HG03095 (cell line): ENCODE measurements at regions not wholly inside any gene's neighbourhood (a gene's known extent, or its start where the extent isn't known, plus 50 kb on each side); places are given as distances from the start of the nearest gene placed in this dataset.
"Not testable (repeated sequence)": the region's sequence is repeated elsewhere in the genome, so short reads cannot be mapped to it uniquely, and the experiment has no call there.

Experiments
- ATAC-seq: cut with Tn5 transposase; IDR thresholded peaks from one replicate; pipeline ENCODE4 v1.9.1; 2021; ENCODE audit warnings: moderate library complexity; ENCODE audit not compliant: unreplicated experiment

GRCh38 chr10:62585211-62585775 lies 211.1 kb downstream of the ZNF365 start:
- no peak for ATAC-seq

GRCh38 chr10:62587011-62587410 lies 212.8 kb downstream of the ZNF365 start:
- no peak for ATAC-seq

GRCh38 chr10:62588116-62588515 lies 213.9 kb downstream of the ZNF365 start:
- ATAC-seq: no peak

- ATAC-seq: no peak
These were observed 214.8 kb upstream of the ADO start for GRCh38 chr10:62589689-62590088.

GRCh38 chr10:62590306-62590705 lies 214.2 kb upstream of the ADO start:
- ATAC-seq: no peak

- ATAC-seq: peak; percentile 71
These were observed 210.4 kb upstream of the ADO start for GRCh38 chr10:62594093-62594520.

GRCh38 chr10:62597226-62597625 lies 207.3 kb upstream of the ADO start:
- ATAC-seq: no peak

- ATAC-seq: no peak
These were observed 205.4 kb upstream of the ADO start for GRCh38 chr10:62599161-62599560.

GRCh38 chr10:62606551-62606950 lies 198.0 kb upstream of the ADO start:
- not testable (repeated sequence) for ATAC-seq

- ATAC-seq: not testable (repeated sequence)
These were observed 196.2 kb upstream of the ADO start for GRCh38 chr10:62608189-62608875.

GRCh38 chr10:62610649-62611229 lies 193.8 kb upstream of the ADO start:
- peak; percentile 73 for ATAC-seq

GRCh38 chr10:62613424-62613823 lies 191.1 kb upstream of the ADO start:
- ATAC-seq: no peak

GRCh38 chr10:62613859-62614258 lies 190.7 kb upstream of the ADO start:
- no peak for ATAC-seq

GRCh38 chr10:62614389-62615157 lies 189.9 kb upstream of the ADO start:
- peak; percentile 55 for ATAC-seq

- ATAC-seq: no peak
These were observed 187.5 kb upstream of the ADO start for GRCh38 chr10:62616885-62617590.

- no peak for ATAC-seq
These were observed 186.9 kb upstream of the ADO start for GRCh38 chr10:62617652-62618051.

- ATAC-seq: no peak
These were observed 186.5 kb upstream of the ADO start for GRCh38 chr10:62618054-62618453.

GRCh38 chr10:62618576-62619412 lies 185.7 kb upstream of the ADO start:
- ATAC-seq: no peak

GRCh38 chr10:62619413-62619738 lies 185.1 kb upstream of the ADO start:
- no peak for ATAC-seq

- ATAC-seq: no peak
These were observed 184.0 kb upstream of the ADO start for GRCh38 chr10:62620491-62620890.
